Body of pancreas (tissue), 4 donors: ENCODE measurements at regions not wholly inside any gene's neighbourhood (a gene's known extent, or its start where the extent isn't known, plus 50 kb on each side); places are given as distances from the start of the nearest gene placed in this dataset.

Source experiments
- ATAC-seq: fragments of 150-250 bp; one replicate; pipeline ENCODE4 v1.9.1; 2016
- DNase-seq, 4 donors: peaks; one replicate each; pipeline ENCODE4 v3.0.0-alpha.2; 2019
- H3K27ac ChIP-seq, 4 donors: fragments of 200-600 bp; sonication (generic); 1 replicate in 3 of 4; 2 replicates in 1 of 4; pipeline versions ENCODE4 v1.5.1 to v1.6.1; 2016 to 2019; ENCODE audit warnings: mild to moderate bottlenecking in 1 of 4, mixed read lengths in 1 of 4, moderate library complexity in 1 of 4
- H3K27me3 ChIP-seq, 2 donors: fragments of 200-600 bp; sonication (generic); one replicate each; pipeline ENCODE4 v1.6.0; 2016; ENCODE audit warnings: mild to moderate bottlenecking in 1 of 2
- H3K36me3 ChIP-seq, 2 donors: fragments of 200-600 bp; sonication (generic); replicated peaks in 1 of 2; 2 replicates each; pipeline ENCODE4 v1.5.1; 2016; ENCODE audit warnings: low read depth in 2 of 2; ENCODE audit not compliant: insufficient read depth in 1 of 2
- H3K4me1 ChIP-seq: fragments of 200-600 bp; sonication (generic); one replicate; pipeline ENCODE4 v1.6.0; 2016
- H3K4me3 ChIP-seq, 2 donors: fragments of 200-600 bp; sonication (generic); 1 replicate in 1 of 2; 2 replicates in 1 of 2; pipeline ENCODE4 v1.5.1; 2016 to 2019
- H3K9me3 ChIP-seq, 3 donors: fragments of 200-600 bp; sonication (generic); 1 replicate in 2 of 3; 2 replicates in 1 of 3; pipeline ENCODE4 v1.5.1; 2016
- POLR2A ChIP-seq, 3 donors: fragments of 450-650 bp; IDR thresholded peaks; one replicate each; pipeline ENCODE4 v1.6.1; 2016; ENCODE audit warnings: antibody characterized with exemption in 3 of 3, mild to moderate bottlenecking in 2 of 3
- WGBS, 2 donors: methylation state at CpG; one replicate each; pipeline ENCODE4 v1.1.5; 2017; 5-methylcytosine and 5-hydroxymethylcytosine counted together
- intact Hi-C: fragments of 100-400 bp; cut with DNase I; formaldehyde crosslinking; loops from one replicate; pipeline ENCODE4 v1.15.1; 2023
- TF ChIP-seq, protein P1 (sequence below), 7 experiments: fragments of 450-650 bp in 4 of 7; fragments of 200-600 bp in 3 of 7; sonication (generic) in 3 of 7; IDR thresholded peaks; one replicate each; pipeline ENCODE4 v1.5.1; 2016 to 2019; ENCODE audit warnings: antibody characterized with exemption in 7 of 7

- TF ChIP-seq POLR2A (IDR thresholded peaks at IDR 0.05), result no peak
- TF ChIP-seq, protein P1, sequence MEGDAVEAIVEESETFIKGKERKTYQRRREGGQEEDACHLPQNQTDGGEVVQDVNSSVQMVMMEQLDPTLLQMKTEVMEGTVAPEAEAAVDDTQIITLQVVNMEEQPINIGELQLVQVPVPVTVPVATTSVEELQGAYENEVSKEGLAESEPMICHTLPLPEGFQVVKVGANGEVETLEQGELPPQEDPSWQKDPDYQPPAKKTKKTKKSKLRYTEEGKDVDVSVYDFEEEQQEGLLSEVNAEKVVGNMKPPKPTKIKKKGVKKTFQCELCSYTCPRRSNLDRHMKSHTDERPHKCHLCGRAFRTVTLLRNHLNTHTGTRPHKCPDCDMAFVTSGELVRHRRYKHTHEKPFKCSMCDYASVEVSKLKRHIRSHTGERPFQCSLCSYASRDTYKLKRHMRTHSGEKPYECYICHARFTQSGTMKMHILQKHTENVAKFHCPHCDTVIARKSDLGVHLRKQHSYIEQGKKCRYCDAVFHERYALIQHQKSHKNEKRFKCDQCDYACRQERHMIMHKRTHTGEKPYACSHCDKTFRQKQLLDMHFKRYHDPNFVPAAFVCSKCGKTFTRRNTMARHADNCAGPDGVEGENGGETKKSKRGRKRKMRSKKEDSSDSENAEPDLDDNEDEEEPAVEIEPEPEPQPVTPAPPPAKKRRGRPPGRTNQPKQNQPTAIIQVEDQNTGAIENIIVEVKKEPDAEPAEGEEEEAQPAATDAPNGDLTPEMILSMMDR (IDR thresholded peaks at IDR 0.05), result no peak
- whole genome bisulfite sequencing, 2 donors, result 93 to 98% methylated on average over 2 of the region's 2 CpGs
- Histone ChIP-seq H3K27ac (no peak overlapping the region), H3K27me3 (no peaks in the 10 kb centered on the region), H3K4me1 (peaks cover 27% of the 10 kb centered on the region), H3K36me3 (no peaks in the 10 kb centered on the region), H3K9me3 (no peaks in the 10 kb centered on the region), H3K4me3 (no peak overlapping the region)
- DNase-seq (no peak), ATAC-seq (no peak)
- intact Hi-C loops, result no loop called here
These were observed 209.2 kb downstream of the ENC1 start for GRCh38 chr5:74431290-74431669.

GRCh38 chr5:74430631-74431289, 209.8 kb downstream of the ENC1 start:
- no peaks in the 10 kb centered on the region for H3K36me3 ChIP-seq
- intact Hi-C loops, result no loop called here
- no peak for TF ChIP-seq POLR2A (IDR thresholded peaks at IDR 0.05)
- TF ChIP-seq, protein P1 (IDR thresholded peaks at IDR 0.05), result no peak
- no peak for DNase-seq
- H3K27me3 ChIP-seq, result no peaks in the 10 kb centered on the region
- no peak for ATAC-seq
- 65 to 77% methylated on average over 2 to 4 of the region's 4 CpGs for WGBS, 2 donors
- H3K4me3 ChIP-seq, result no peak overlapping the region
- H3K9me3 ChIP-seq, result no peaks in the 10 kb centered on the region
- peaks cover 27% of the 10 kb centered on the region for H3K4me1 ChIP-seq
- H3K27ac ChIP-seq, result no peak overlapping the region

GRCh38 chr5:74429495-74429894, 211.0 kb downstream of the ENC1 start:
- no peaks in the 10 kb centered on the region for H3K9me3 ChIP-seq
- ATAC-seq (no peak), DNase-seq (no peak)
- H3K27me3 ChIP-seq, result no peaks in the 10 kb centered on the region
- intact Hi-C loops, result no loop called here
- WGBS, 2 donors, result 96 to 97% methylated on average over 4 of the region's 4 CpGs
- no peak overlapping the region for H3K27ac ChIP-seq
- no peak for TF ChIP-seq POLR2A (IDR thresholded peaks at IDR 0.05)
- TF ChIP-seq, protein P1 (IDR thresholded peaks at IDR 0.05), result no peak
- H3K4me1 ChIP-seq, result peaks cover 33% of the 10 kb centered on the region
- H3K36me3 ChIP-seq, result no peaks in the 10 kb centered on the region
- no peak overlapping the region for H3K4me3 ChIP-seq

- ATAC-seq (no peak), DNase-seq (no peak)
- H3K36me3 ChIP-seq, result no peaks in the 10 kb centered on the region
- 62 to 66% methylated on average over 2 of the region's 2 CpGs for WGBS, 2 donors
- intact Hi-C loops, result no loop called here
- no peak overlapping the region for H3K27ac ChIP-seq
- H3K4me3 ChIP-seq, result no peak overlapping the region
- H3K4me1 ChIP-seq, result peaks cover 31% of the 10 kb centered on the region
- no peaks in the 10 kb centered on the region for H3K27me3 ChIP-seq
- H3K9me3 ChIP-seq, result no peaks in the 10 kb centered on the region
- TF ChIP-seq, protein P1 (IDR thresholded peaks at IDR 0.05), result no peak
- TF ChIP-seq POLR2A (IDR thresholded peaks at IDR 0.05), result no peak
These were observed 211.7 kb downstream of the ENC1 start for GRCh38 chr5:74428876-74429275.

DNA sequence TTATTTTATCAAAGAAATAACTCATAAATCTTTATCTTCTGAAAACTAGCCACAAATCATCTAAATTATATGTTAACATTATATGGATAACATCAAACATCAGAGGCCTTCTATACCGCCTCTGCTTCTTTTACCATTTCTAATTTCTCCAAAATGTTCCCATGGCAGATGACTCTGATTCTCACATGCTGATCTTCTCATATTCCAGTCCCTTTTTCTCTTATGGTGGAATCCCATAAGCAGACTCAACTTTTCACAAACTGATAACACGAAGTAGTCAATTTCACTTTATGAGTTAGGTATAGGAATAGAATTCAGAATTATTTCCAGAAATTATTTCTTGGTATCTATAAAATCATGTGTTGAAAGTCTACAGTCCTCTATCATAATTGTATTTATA, 212.3 kb downstream of the ENC1 start:
- TF ChIP-seq, protein P1 (IDR thresholded peaks at IDR 0.05), result no peak
- TF ChIP-seq POLR2A (IDR thresholded peaks at IDR 0.05), result no peak
- 87 to 93% methylated on average over 2 of the region's 2 CpGs for WGBS, 2 donors
- peaks cover 25% of the 10 kb centered on the region for H3K4me1 ChIP-seq
- no peak overlapping the region for H3K27ac ChIP-seq
- DNase-seq, result no peak
- H3K27me3 ChIP-seq, result no peaks in the 10 kb centered on the region
- no peak for ATAC-seq
- no peak overlapping the region for H3K4me3 ChIP-seq
- no peaks in the 10 kb centered on the region for H3K9me3 ChIP-seq
- no peaks in the 10 kb centered on the region for H3K36me3 ChIP-seq
- intact Hi-C loops, result no loop called here
